ENCODE measurements at regions not wholly inside any gene's neighbourhood (a gene's known extent, or its start where the extent isn't known, plus 50 kb on each side); places are given as distances from the start of the nearest gene placed in this dataset.

DNA sequence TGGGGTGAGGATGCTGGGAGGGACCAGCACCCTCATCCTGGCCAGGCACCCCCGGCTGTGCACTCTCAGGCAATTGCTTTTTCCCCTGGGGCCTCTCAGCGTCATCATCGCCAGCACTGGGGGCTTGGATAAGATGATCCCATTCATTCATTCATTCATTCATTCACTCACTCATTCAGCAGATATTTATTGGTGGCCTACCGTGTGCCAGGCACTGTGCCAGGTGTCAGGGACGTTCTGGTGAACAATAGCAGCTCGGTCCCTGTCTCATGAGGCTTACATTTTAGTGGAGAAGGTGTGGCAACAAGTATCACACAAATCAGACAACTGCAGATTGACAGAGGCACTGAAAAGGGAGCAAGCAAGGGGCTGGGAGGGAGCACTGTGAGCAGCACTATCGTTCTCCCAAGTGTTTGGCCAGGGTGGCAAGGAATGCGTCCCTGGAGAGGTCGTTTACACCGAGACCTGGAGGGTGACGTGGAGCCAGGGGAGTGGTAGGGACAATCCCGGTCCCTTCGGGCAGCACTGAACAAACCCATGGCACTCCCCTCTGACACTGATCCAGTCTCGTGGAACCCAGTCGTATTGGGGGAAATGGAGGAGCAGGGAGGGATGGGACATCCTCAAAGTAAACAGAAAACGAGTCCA is 124.1 kb downstream of the PAPOLA start:
- H3K36me3 Mint-ChIP-seq (ENCODE audit: low read depth): no peaks in the 10 kb centered on the region
- no peaks in the 10 kb centered on the region for H3K4me1 Mint-ChIP-seq
- TF ChIP-seq, protein P1, sequence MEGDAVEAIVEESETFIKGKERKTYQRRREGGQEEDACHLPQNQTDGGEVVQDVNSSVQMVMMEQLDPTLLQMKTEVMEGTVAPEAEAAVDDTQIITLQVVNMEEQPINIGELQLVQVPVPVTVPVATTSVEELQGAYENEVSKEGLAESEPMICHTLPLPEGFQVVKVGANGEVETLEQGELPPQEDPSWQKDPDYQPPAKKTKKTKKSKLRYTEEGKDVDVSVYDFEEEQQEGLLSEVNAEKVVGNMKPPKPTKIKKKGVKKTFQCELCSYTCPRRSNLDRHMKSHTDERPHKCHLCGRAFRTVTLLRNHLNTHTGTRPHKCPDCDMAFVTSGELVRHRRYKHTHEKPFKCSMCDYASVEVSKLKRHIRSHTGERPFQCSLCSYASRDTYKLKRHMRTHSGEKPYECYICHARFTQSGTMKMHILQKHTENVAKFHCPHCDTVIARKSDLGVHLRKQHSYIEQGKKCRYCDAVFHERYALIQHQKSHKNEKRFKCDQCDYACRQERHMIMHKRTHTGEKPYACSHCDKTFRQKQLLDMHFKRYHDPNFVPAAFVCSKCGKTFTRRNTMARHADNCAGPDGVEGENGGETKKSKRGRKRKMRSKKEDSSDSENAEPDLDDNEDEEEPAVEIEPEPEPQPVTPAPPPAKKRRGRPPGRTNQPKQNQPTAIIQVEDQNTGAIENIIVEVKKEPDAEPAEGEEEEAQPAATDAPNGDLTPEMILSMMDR (conservative IDR thresholded peaks at IDR 0.05): no peak
- H3K4me3 Mint-ChIP-seq: no peak overlapping the region
- H3K27me3 Mint-ChIP-seq (ENCODE audit: low read depth): peaks cover 8% of the 10 kb centered on the region
- no peak overlapping the region for H3K27ac Mint-ChIP-seq (ENCODE audit: unreplicated experiment)
- DNase-seq (ENCODE audit: low read depth, low spot score): no peak
- H3K9me3 Mint-ChIP-seq: no peaks in the 10 kb centered on the region

- H3K9me3 Mint-ChIP-seq: no peaks in the 10 kb centered on the region
- TF ChIP-seq, protein P1 (conservative IDR thresholded peaks at IDR 0.05): no peak
Measured at GRCh38 chr14:96626916-96627315, 124.7 kb downstream of the PAPOLA start.

GRCh38 chr14:96627386-96627785 is 125.2 kb downstream of the PAPOLA start:
- no peak for DNase-seq (ENCODE audit: low read depth, low spot score)
- Mint-ChIP-seq H3K4me1 (no peaks in the 10 kb centered on the region), H3K9me3 (no peaks in the 10 kb centered on the region), H3K27ac (ENCODE audit: unreplicated experiment) (no peak overlapping the region), H3K4me3 (no peak overlapping the region), H3K27me3 (ENCODE audit: low read depth) (peaks cover 2% of the 10 kb centered on the region), H3K36me3 (ENCODE audit: low read depth) (no peaks in the 10 kb centered on the region)
- TF ChIP-seq, protein P1 (conservative IDR thresholded peaks at IDR 0.05): no peak

More at GRCh38 chr14:96626916-96627315, 124.7 kb downstream of the PAPOLA start:
- no peaks in the 10 kb centered on the region for H3K4me1 Mint-ChIP-seq
- H3K27ac Mint-ChIP-seq (ENCODE audit: unreplicated experiment): no peak overlapping the region
- peaks cover 2% of the 10 kb centered on the region for H3K27me3 Mint-ChIP-seq (ENCODE audit: low read depth)
- H3K4me3 Mint-ChIP-seq: no peak overlapping the region
- H3K36me3 Mint-ChIP-seq (ENCODE audit: low read depth): no peaks in the 10 kb centered on the region
- no peak for DNase-seq (ENCODE audit: low read depth, low spot score)

GRCh38 chr14:96627811-96628775 is 125.9 kb downstream of the PAPOLA start:
- no peaks in the 10 kb centered on the region for H3K4me1 Mint-ChIP-seq
- TF ChIP-seq, protein P1 (conservative IDR thresholded peaks at IDR 0.05): no peak
- no peaks in the 10 kb centered on the region for H3K9me3 Mint-ChIP-seq
- peaks cover 2% of the 10 kb centered on the region for H3K27me3 Mint-ChIP-seq (ENCODE audit: low read depth)
- no peak for DNase-seq (ENCODE audit: low read depth, low spot score)
- no peak overlapping the region for H3K4me3 Mint-ChIP-seq
- no peaks in the 10 kb centered on the region for H3K36me3 Mint-ChIP-seq (ENCODE audit: low read depth)
- no peak overlapping the region for H3K27ac Mint-ChIP-seq (ENCODE audit: unreplicated experiment)

- DNase-seq (ENCODE audit: low read depth, low spot score): no peak
- H3K27me3 Mint-ChIP-seq (ENCODE audit: low read depth): peaks cover 2% of the 10 kb centered on the region
- H3K27ac Mint-ChIP-seq (ENCODE audit: unreplicated experiment): no peak overlapping the region
- TF ChIP-seq, protein P1 (conservative IDR thresholded peaks at IDR 0.05): no peak
- no peaks in the 10 kb centered on the region for H3K9me3 Mint-ChIP-seq
- no peak overlapping the region for H3K4me3 Mint-ChIP-seq
- H3K36me3 Mint-ChIP-seq (ENCODE audit: low read depth): no peaks in the 10 kb centered on the region
- no peaks in the 10 kb centered on the region for H3K4me1 Mint-ChIP-seq
Measured at GRCh38 chr14:96629082-96629481, 126.9 kb downstream of the PAPOLA start.

All from neural crest cell (in vitro differentiated cells).